Lung (tissue), 11 donors: ENCODE measurements at regions not wholly inside any gene's neighbourhood (a gene's known extent, or its start where the extent isn't known, plus 50 kb on each side); places are given as distances from the start of the nearest gene placed in this dataset.

Experiments used
- ATAC-seq: fragments of 200-7000 bp; cut with Tn5 transposase; one replicate; pipeline ENCODE4 v1.9.1; 2020; ENCODE audit warnings: moderate number of reproducible peaks; ENCODE audit not compliant: insufficient read depth, low FRiP score
- DNase-seq, 3 donors: peaks; one replicate each; pipeline ENCODE4 v3.0.0-alpha.2; 2013 to 2017
- H3K27ac ChIP-seq, 2 donors: one replicate each; pipeline ENCODE4 v1.5.1; 2013; ENCODE audit warnings: mild to moderate bottlenecking in 2 of 2, moderate library complexity in 2 of 2, control low read depth in 1 of 2, inconsistent platforms in 1 of 2, low read depth in 1 of 2, low read length in 1 of 2
- H3K27me3 ChIP-seq, 3 donors: one replicate each; pipeline ENCODE4 v1.5.1; 2013; ENCODE audit warnings: low read length in 2 of 3; ENCODE audit not compliant: control insufficient read depth in 3 of 3, insufficient read depth in 3 of 3
- H3K36me3 ChIP-seq, 4 donors: one replicate each; pipeline ENCODE4 v1.5.1; 2013; ENCODE audit warnings: low read length in 4 of 4, mild to moderate bottlenecking in 1 of 4, moderate library complexity in 1 of 4; ENCODE audit not compliant: control insufficient read depth in 4 of 4, insufficient read depth in 4 of 4
- H3K4me1 ChIP-seq, 5 donors: one replicate each; pipeline ENCODE4 v1.5.1; 2013; ENCODE audit warnings: low read length in 5 of 5, mild to moderate bottlenecking in 2 of 5, moderate library complexity in 1 of 5; ENCODE audit not compliant: control insufficient read depth in 5 of 5, insufficient read depth in 5 of 5
- H3K4me3 ChIP-seq: one replicate; pipeline ENCODE4 v1.5.1; 2013; ENCODE audit warnings: mild to moderate bottlenecking, control low read depth, moderate library complexity
- H3K9ac ChIP-seq, 2 donors: one replicate each; pipeline ENCODE4 v1.5.1; 2013; ENCODE audit warnings: low read length in 2 of 2, control low read depth in 1 of 2; ENCODE audit not compliant: insufficient read depth in 1 of 2
- H3K9me3 ChIP-seq, 4 donors: one replicate each; pipeline ENCODE4 v1.5.1; 2013; ENCODE audit warnings: low read length in 3 of 4, mild to moderate bottlenecking in 1 of 4, moderate library complexity in 1 of 4; ENCODE audit not compliant: control insufficient read depth in 4 of 4, insufficient read depth in 3 of 4
- CTCF ChIP-seq: IDR thresholded peaks from 2 replicates; pipeline ENCODE4 v1.5.1; 2012; ENCODE audit warnings: mild to moderate bottlenecking; ENCODE audit errors: control extremely low read depth, extremely low read depth
- WGBS, 2 donors: extraction: QIAGEN DNeasy Blood & Tissue Kit; methylation state at CpG; one replicate each; pipeline ENCODE4 v1.1.7; 2013; 5-methylcytosine and 5-hydroxymethylcytosine counted together
- donor health status: control.
- donor health status: control.
- donor health status: Bipolar disorder and iron deficiency.
- donor health status: healthy.
- donor health status: DM: yes; HTN: yes; CAD: no.

GRCh38 chr10:2980791-2981360 is 86.5 kb upstream of the PFKP start:
- 82 to 83% methylated on average over 10 of the region's 10 CpGs for WGBS, 2 donors
- Histone ChIP-seq H3K4me3 (no peak overlapping the region), H3K27me3 (no peaks in the 10 kb centered on the region), H3K9ac (no peak overlapping the region), H3K27ac (no peak overlapping the region), H3K9me3 (no peaks in the 10 kb centered on the region), H3K36me3 (no peaks in the 10 kb centered on the region), H3K4me1 (peaks cover 0 to 4% (median 0%) of the 10 kb centered on the region in 5 donors)
- ATAC-seq (no peak), DNase-seq (no peak)
- no peak for TF ChIP-seq CTCF

- Histone ChIP-seq H3K9me3 (no peaks in the 10 kb centered on the region), H3K27me3 (no peaks in the 10 kb centered on the region), H3K27ac (no peak overlapping the region), H3K4me1 (peaks cover 0 to 4% (median 0%) of the 10 kb centered on the region in 5 donors), H3K9ac (no peak overlapping the region), H3K36me3 (no peaks in the 10 kb centered on the region), H3K4me3 (no peak overlapping the region)
- no peak for ATAC-seq
- no peak for DNase-seq
- TF ChIP-seq CTCF = no peak
- 83 to 88% methylated on average over 5 of the region's 5 CpGs for WGBS, 2 donors
Measured at GRCh38 chr10:2980116-2980515, 87.2 kb upstream of the PFKP start.

GRCh38 chr10:2979306-2979705 is 88.0 kb upstream of the PFKP start:
- WGBS, 2 donors = 40 to 50% methylated on average over 8 of the region's 8 CpGs
- DNase-seq = peak; percentile 22 to 45 (median 22)
- Histone ChIP-seq H3K36me3 (no peaks in the 10 kb centered on the region), H3K27ac (peak overlapping the region in 1 of 2 donors; percentile 59), H3K9me3 (no peaks in the 10 kb centered on the region), H3K4me1 (peaks cover 0 to 4% (median 0%) of the 10 kb centered on the region in 5 donors), H3K27me3 (no peaks in the 10 kb centered on the region), H3K4me3 (no peak overlapping the region), H3K9ac (no peak overlapping the region)
- no peak for ATAC-seq
- TF ChIP-seq CTCF = no peak

GRCh38 chr10:2978574-2979273 is 88.6 kb upstream of the PFKP start:
- DNase-seq = no peak
- no peaks in the 10 kb centered on the region for H3K9me3 ChIP-seq
- TF ChIP-seq CTCF = no peak
- ATAC-seq = no peak
- H3K27me3 ChIP-seq = no peaks in the 10 kb centered on the region
- peaks cover 0 to 4% (median 0%) of the 10 kb centered on the region in 5 donors for H3K4me1 ChIP-seq
- peak overlapping the region in 1 of 2 donors; percentile 59 for H3K27ac ChIP-seq
- H3K4me3 ChIP-seq = no peak overlapping the region
- WGBS, 2 donors = 88 to 94% methylated on average over 8 of the region's 8 CpGs
- H3K36me3 ChIP-seq = no peaks in the 10 kb centered on the region
- no peak overlapping the region for H3K9ac ChIP-seq
